Psoas muscle (tissue), 7 donors: ENCODE measurements at regions not wholly inside any gene's neighbourhood (a gene's known extent, or its start where the extent isn't known, plus 50 kb on each side); places are given as distances from the start of the nearest gene placed in this dataset.

Experiments
- ATAC-seq, 4 donors: fragments of 200-7000 bp; cut with Tn5 transposase; one replicate each; pipeline ENCODE4 v1.9.1; 2020; ENCODE audit warnings: moderate library complexity in 3 of 4, mild to moderate bottlenecking in 2 of 4
- DNase-seq, 2 donors: peaks; one replicate each; pipeline ENCODE4 v3.0.0-alpha.2; 2020
- H3K27ac ChIP-seq: fragments of 200-600 bp; one replicate; pipeline ENCODE4 v1.8.0; 2022
- H3K27me3 ChIP-seq, 3 donors: fragments of 200-600 bp in 1 of 3; one replicate each; pipeline versions ENCODE4 v1.6.1 to v1.8.0; 2013 to 2022; ENCODE audit warnings: low read length in 2 of 3, mild to moderate bottlenecking in 2 of 3, moderate library complexity in 1 of 3; ENCODE audit not compliant: insufficient read depth in 3 of 3
- H3K36me3 ChIP-seq, 2 donors: fragments of 200-600 bp in 1 of 2; one replicate each; pipeline versions ENCODE4 v1.6.1 to v1.8.0; 2013 to 2022; ENCODE audit warnings: low read depth in 1 of 2, mild to moderate bottlenecking in 1 of 2, moderate library complexity in 1 of 2; ENCODE audit not compliant: insufficient read depth in 1 of 2
- H3K4me1 ChIP-seq: fragments of 200-600 bp; one replicate; pipeline ENCODE4 v1.8.0; 2022
- H3K4me3 ChIP-seq: fragments of 200-600 bp; one replicate; pipeline ENCODE4 v1.8.0; 2022; ENCODE audit warnings: mild to moderate bottlenecking
- H3K9me3 ChIP-seq: fragments of 200-600 bp; one replicate; pipeline ENCODE4 v1.8.0; 2022
- WGBS, 3 donors: extraction: QIAGEN DNeasy Blood & Tissue Kit; methylation state at CpG; one replicate each; pipeline versions ENCODE4 v1.1.6 to v1.1.7; 2013; 5-methylcytosine and 5-hydroxymethylcytosine counted together
- intact Hi-C, 2 donors: fragments of 100-400 bp; cut with DNase I; formaldehyde crosslinking; loops; one replicate each; pipeline versions ENCODE4 v1.11.0 to v1.14.2; 2022
- TF ChIP-seq, protein P1 (sequence below): fragments of 200-600 bp; IDR thresholded peaks from one replicate; pipeline ENCODE4 v1.8.0; 2022; ENCODE audit warnings: antibody characterized with exemption
- donor health status: healthy with polysubstance abuse.
- donor health status: DM: no; HTN: no; CAD: no; lungs with moderate emphysema.
- donor health status: Bipolar disorder and iron deficiency.
- donor health status: healthy.
- donor health status: DM: yes; HTN: yes; CAD: no.
- donor health status: DM: no; HTN: no; CAD: no.
- donor health status: DM: yes; HTN: yes; CAD: no.

DNA sequence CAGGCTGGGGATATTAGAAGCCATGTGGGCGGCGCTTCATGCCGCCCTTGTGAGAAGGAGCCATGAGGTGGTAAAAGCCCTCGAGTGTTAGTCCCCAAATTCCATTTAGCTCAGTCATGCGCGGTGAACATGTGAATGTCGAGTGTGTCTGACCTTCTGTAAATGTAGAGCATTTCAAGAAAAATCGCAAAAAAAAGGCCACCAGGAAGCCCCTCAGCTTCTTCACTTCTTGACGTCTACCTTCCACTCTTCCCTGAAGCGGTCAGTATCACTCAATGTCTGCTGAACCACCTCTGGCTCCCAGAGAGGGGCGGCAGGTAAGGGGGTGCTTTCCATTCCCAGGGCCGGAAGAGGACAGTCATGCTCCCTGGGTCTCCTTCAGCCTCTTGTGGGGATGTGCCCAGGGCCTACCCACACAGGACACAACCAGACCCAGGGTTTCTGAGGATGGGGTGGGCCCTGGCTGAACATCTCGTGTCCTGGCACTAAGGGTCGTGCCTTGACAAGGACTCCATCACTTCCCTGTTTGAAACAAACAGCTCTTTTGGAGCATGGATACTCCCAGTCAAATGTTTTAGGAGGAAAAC is 274.9 kb downstream of the FAM43A start:
- no peak for ATAC-seq
- H3K27me3 ChIP-seq = no peaks in the 10 kb centered on the region

DNA sequence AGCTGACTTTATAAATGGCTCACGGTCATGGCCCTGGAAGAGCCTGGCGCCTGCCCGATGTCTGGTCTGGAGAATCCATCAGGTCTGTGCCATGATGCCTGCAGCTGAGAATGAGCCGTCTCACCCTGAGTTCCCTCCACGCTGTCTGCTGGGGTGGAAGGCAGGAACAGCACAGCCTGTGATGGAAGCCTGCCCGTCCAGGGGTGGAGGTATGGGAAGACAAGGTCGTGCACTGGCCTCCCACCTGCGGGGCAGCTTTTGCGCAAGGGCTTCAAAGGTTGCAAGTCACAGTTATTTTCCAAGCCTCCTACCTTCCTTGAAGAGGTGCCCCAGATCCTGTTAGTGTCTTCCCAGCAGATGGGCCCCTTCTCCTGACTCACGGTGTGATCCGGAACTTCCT is 275.5 kb downstream of the FAM43A start:
- Histone ChIP-seq H3K36me3 (no peaks in the 10 kb centered on the region), H3K27me3 (no peaks in the 10 kb centered on the region), H3K4me3 (no peak overlapping the region), H3K27ac (no peak overlapping the region), H3K9me3 (no peaks in the 10 kb centered on the region), H3K4me1 (peaks cover 6% of the 10 kb centered on the region)
- 71 to 86% (median 76%) methylated on average over 11 of the region's 11 CpGs for WGBS, 3 donors
- ATAC-seq (peak in 3 of 4 donors; percentile 26 to 47 (median 34)), DNase-seq (no peak)
- TF ChIP-seq, protein P1, sequence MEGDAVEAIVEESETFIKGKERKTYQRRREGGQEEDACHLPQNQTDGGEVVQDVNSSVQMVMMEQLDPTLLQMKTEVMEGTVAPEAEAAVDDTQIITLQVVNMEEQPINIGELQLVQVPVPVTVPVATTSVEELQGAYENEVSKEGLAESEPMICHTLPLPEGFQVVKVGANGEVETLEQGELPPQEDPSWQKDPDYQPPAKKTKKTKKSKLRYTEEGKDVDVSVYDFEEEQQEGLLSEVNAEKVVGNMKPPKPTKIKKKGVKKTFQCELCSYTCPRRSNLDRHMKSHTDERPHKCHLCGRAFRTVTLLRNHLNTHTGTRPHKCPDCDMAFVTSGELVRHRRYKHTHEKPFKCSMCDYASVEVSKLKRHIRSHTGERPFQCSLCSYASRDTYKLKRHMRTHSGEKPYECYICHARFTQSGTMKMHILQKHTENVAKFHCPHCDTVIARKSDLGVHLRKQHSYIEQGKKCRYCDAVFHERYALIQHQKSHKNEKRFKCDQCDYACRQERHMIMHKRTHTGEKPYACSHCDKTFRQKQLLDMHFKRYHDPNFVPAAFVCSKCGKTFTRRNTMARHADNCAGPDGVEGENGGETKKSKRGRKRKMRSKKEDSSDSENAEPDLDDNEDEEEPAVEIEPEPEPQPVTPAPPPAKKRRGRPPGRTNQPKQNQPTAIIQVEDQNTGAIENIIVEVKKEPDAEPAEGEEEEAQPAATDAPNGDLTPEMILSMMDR = no peak
- intact Hi-C loops = no loop called here

More for the DNA sequence above, 274.9 kb downstream of the FAM43A start:
- intact Hi-C loops = no loop called here
- WGBS, 3 donors = 86 to 87% (median 86%) methylated on average over 14 of the region's 14 CpGs
- Histone ChIP-seq H3K36me3 (no peaks in the 10 kb centered on the region), H3K9me3 (no peaks in the 10 kb centered on the region), H3K4me1 (peaks cover 6% of the 10 kb centered on the region), H3K4me3 (no peak overlapping the region), H3K27ac (no peak overlapping the region)
- no peak for DNase-seq
- TF ChIP-seq, protein P1 = no peak

DNA sequence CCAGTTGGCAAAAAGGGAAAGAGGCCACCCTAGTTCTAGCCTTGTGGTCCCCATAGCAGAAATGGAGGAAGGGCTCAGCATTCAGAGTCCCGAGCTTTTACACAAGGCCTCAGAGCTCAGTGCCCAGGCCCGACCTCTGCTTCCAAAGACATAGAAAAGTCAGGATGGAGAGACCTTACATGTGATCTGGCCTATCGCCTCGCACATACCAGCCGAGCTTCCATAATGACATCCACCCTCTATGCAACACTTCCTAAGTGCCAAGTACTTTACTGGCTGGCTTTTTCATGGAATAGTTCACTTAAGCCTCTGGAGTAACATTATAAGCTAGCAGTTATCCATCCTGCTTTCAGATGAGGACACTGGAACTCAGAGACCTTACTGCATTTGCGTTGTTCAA is 275.9 kb downstream of the FAM43A start:
- no peaks in the 10 kb centered on the region for H3K9me3 ChIP-seq
- H3K27me3 ChIP-seq = no peaks in the 10 kb centered on the region
- DNase-seq (no peak), ATAC-seq (peak in 3 of 4 donors; percentile 68 to 92 (median 87))
- H3K27ac ChIP-seq = no peak overlapping the region
- no peak overlapping the region for H3K4me3 ChIP-seq
- TF ChIP-seq, protein P1 = no peak
- intact Hi-C loops = no loop called here
- H3K4me1 ChIP-seq = peaks cover 6% of the 10 kb centered on the region
- no peaks in the 10 kb centered on the region for H3K36me3 ChIP-seq
- 31 to 58% (median 38%) methylated on average over 6 of the region's 6 CpGs for WGBS, 3 donors

DNA sequence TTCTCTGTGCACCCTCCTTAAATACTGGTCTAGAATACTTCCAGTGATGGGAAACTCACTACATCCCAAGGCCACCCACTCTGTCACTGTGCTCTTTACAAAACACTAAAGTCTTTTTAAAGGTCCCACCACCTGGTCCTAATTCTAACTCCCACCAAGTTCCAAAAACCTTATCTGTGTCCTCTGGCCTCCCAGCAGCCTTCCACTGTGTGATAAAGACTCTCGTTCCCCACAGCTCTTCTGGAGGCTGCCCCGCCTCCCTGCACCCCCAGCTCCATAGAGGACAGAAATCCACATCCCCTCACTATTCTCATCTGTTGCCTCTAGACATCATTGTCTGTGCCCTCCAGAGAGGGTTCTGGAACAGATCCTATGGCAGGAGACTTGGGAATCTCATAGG is 276.4 kb downstream of the FAM43A start:
- TF ChIP-seq, protein P1 = no peak
- H3K4me3 ChIP-seq = no peak overlapping the region
- WGBS, 3 donors = 76 to 83% (median 81%) methylated on average over 2 of the region's 2 CpGs
- H3K27me3 ChIP-seq = no peaks in the 10 kb centered on the region
- intact Hi-C loops = no loop called here
- no peaks in the 10 kb centered on the region for H3K36me3 ChIP-seq
- DNase-seq = no peak
- peaks cover 6% of the 10 kb centered on the region for H3K4me1 ChIP-seq
- ATAC-seq = peak in 1 of 4 donors; percentile 13
- no peak overlapping the region for H3K27ac ChIP-seq
- H3K9me3 ChIP-seq = no peaks in the 10 kb centered on the region

DNA sequence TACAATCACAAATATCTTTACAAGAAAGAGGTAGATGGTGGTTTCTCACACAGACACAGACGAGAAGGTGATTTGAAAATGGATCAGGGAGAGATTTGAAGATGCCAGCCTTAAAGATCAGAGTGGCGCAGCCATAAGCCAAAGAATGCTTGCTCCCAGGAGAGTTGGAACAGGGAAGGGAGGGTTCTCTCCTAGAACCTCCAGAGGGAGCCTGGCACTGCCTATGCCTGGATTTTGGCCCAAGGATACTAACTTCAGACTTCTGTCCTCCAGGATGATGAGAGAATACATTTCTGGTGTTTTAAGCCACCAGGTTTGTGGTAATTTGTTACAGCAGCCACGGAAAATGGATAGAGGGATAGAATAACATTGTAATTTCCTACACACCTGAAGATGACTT is 279.1 kb downstream of the FAM43A start:
- TF ChIP-seq, protein P1 = no peak
- whole genome bisulfite sequencing, 3 donors = 91 to 97% (median 93%) methylated on average over 3 of the region's 3 CpGs
- H3K4me1 ChIP-seq = peaks cover 6% of the 10 kb centered on the region
- no peak overlapping the region for H3K4me3 ChIP-seq
- no peaks in the 10 kb centered on the region for H3K27me3 ChIP-seq
- ATAC-seq (no peak), DNase-seq (no peak)
- no peaks in the 10 kb centered on the region for H3K36me3 ChIP-seq
- H3K9me3 ChIP-seq = no peaks in the 10 kb centered on the region
- intact Hi-C loops = no loop called here
- H3K27ac ChIP-seq = no peak overlapping the region
